Activated naive CD4-positive, alpha-beta T cell treated with anti-CD3 and anti-CD28 coated beads for 36 hours (primary cell): ENCODE measurements at regions not wholly inside any gene's neighbourhood (a gene's known extent, or its start where the extent isn't known, plus 50 kb on each side); places are given as distances from the start of the nearest gene placed in this dataset.

Experiments used
- CTCF ChIA-PET: fragments of 350-600 bp; sonication (Branson Sonifier 250); formaldehyde crosslinking; loops from one replicate; lab custom pipeline; 2021; ENCODE audit warnings: antibody characterized with exemption; lab: Charles Lee
- DNase-seq: peaks from one replicate; pipeline ENCODE4 v3.0.0-alpha.2; 2020
- H3K27ac Mint-ChIP-seq: one replicate; pipeline ENCODE4 v1.8.0; 2021; ENCODE audit warnings: mild to moderate bottlenecking, mixed read lengths
- H3K27me3 Mint-ChIP-seq: one replicate; pipeline ENCODE4 v1.8.0; 2021; ENCODE audit warnings: low read depth, mixed read lengths
- H3K36me3 Mint-ChIP-seq: one replicate; pipeline ENCODE4 v1.8.0; 2021; ENCODE audit warnings: low read depth, mixed read lengths
- H3K4me1 Mint-ChIP-seq: one replicate; pipeline ENCODE4 v1.8.0; 2021; ENCODE audit warnings: low read depth, mixed read lengths
- H3K4me3 Mint-ChIP-seq: one replicate; pipeline ENCODE4 v1.8.0; 2021; ENCODE audit warnings: mild to moderate bottlenecking, moderate library complexity, mixed read lengths
- H3K9me3 Mint-ChIP-seq: one replicate; pipeline ENCODE4 v1.8.0; 2021; ENCODE audit warnings: mixed read lengths
- intact Hi-C: fragments of 100-400 bp; cut with micrococcal nuclease; formaldehyde crosslinking; loops from one replicate; pipeline ENCODE4 v1.15.1; 2023

DNA sequence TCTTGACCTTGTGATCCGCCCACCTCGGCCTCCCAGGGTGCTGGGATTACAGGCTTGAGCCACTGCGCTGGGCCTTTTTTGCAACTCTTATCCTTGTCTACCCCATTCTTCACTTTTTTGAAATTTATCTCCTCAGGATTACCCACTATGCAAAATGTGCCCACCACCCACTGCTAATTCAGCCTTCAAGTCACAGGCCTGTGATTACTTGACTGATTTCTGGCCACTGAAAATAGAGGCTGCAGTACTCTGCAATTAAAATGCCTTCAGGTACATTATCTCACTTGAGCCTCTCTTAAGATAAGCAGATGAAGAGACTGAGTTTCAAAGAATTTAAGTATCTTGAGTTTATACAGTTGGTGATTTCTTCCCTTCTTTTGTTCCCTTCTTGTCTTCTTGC lies 112.4 kb upstream of the SPATA31D4 start:
- H3K4me1 Mint-ChIP-seq: peaks cover 11% of the 10 kb centered on the region
- intact Hi-C loops: no loop called here
- no peaks in the 10 kb centered on the region for H3K36me3 Mint-ChIP-seq
- H3K27ac Mint-ChIP-seq: no peak overlapping the region
- H3K9me3 Mint-ChIP-seq: no peaks in the 10 kb centered on the region
- DNase-seq: no peak
- CTCF ChIA-PET: interaction anchor here (0.6 kb wide), 1 partner anchor 35 kb away, joined by 5 read pairs; no protein-coding TSS in a partner anchor
- H3K27me3 Mint-ChIP-seq: no peaks in the 10 kb centered on the region
- H3K4me3 Mint-ChIP-seq: no peak overlapping the region

DNA sequence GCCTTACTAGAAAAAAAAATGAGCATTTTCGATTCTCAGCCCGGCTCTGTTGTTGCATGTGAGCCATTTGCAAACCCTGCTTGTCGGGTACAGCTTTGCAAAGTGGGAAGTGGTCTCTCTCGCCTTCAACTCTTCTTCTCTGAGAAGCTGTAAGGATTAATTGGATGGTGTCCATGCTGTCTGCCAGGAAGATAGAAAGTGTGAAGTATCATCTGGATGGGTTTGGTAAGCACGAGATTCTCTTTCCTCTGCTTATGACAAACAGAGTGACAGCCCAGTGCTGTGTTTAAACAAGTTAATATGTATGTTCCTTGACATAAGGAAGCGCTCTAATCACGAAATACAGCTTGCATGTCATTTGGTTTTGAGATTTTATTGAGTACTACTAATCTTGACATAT lies 109.1 kb upstream of the SPATA31D4 start:
- DNase-seq: no peak
- H3K27ac Mint-ChIP-seq: no peak overlapping the region
- H3K36me3 Mint-ChIP-seq: no peaks in the 10 kb centered on the region
- no peaks in the 10 kb centered on the region for H3K27me3 Mint-ChIP-seq
- no peak overlapping the region for H3K4me3 Mint-ChIP-seq
- H3K9me3 Mint-ChIP-seq: no peaks in the 10 kb centered on the region
- intact Hi-C loops: no loop called here
- H3K4me1 Mint-ChIP-seq: peaks cover 9% of the 10 kb centered on the region
- CTCF ChIA-PET: no interaction called here

GRCh38 chr9:81819859-81820546 lies 108.2 kb upstream of the SPATA31D4 start:
- CTCF ChIA-PET: no interaction called here
- H3K9me3 Mint-ChIP-seq: no peaks in the 10 kb centered on the region
- no peak for DNase-seq
- peaks cover 3% of the 10 kb centered on the region for H3K4me1 Mint-ChIP-seq
- H3K27ac Mint-ChIP-seq: no peak overlapping the region
- no peak overlapping the region for H3K4me3 Mint-ChIP-seq
- H3K36me3 Mint-ChIP-seq: no peaks in the 10 kb centered on the region
- intact Hi-C loops: no loop called here
- H3K27me3 Mint-ChIP-seq: no peaks in the 10 kb centered on the region

DNA sequence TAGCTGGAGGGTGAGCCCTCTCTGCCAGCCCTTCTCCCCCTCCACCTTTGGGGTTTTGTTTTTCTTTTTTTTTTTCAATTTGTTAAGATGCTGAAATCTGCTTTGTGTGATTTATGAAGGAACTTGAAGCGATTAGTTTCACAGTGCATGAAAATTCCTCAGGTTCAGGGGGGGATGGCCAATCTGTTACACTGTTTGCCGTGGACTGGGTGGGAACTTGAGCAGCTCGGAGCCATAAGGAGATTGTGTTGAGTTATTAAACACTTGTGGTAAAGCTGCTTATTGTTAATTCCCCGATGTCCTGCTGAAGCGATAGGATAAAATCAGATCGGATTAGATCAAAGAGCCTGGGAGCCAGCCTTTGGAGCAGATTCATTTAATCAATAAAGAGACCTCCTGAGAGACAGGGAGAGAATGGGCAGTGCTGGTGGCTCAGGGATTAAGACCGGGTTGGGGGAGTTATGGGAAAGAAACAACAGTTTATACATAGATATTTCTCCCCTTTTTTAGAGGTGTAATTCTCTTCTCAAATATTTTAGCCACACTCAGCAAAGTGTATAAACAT lies 105.8 kb upstream of the SPATA31D4 start:
- no peaks in the 10 kb centered on the region for H3K4me1 Mint-ChIP-seq
- H3K27me3 Mint-ChIP-seq: no peaks in the 10 kb centered on the region
- CTCF ChIA-PET: no interaction called here
- no peak for DNase-seq
- no peak overlapping the region for H3K4me3 Mint-ChIP-seq
- intact Hi-C loops: no loop called here
- no peaks in the 10 kb centered on the region for H3K9me3 Mint-ChIP-seq
- H3K36me3 Mint-ChIP-seq: no peaks in the 10 kb centered on the region
- H3K27ac Mint-ChIP-seq: no peak overlapping the region

- Mint-ChIP-seq H3K4me3 (no peak overlapping the region), H3K9me3 (no peaks in the 10 kb centered on the region), H3K4me1 (no peaks in the 10 kb centered on the region), H3K36me3 (no peaks in the 10 kb centered on the region), H3K27ac (no peak overlapping the region), H3K27me3 (no peaks in the 10 kb centered on the region)
- CTCF ChIA-PET: no interaction called here
- intact Hi-C loops: no loop called here
- DNase-seq: no peak
Measured at GRCh38 chr9:81822967-81823366, 105.3 kb upstream of the SPATA31D4 start.

DNA sequence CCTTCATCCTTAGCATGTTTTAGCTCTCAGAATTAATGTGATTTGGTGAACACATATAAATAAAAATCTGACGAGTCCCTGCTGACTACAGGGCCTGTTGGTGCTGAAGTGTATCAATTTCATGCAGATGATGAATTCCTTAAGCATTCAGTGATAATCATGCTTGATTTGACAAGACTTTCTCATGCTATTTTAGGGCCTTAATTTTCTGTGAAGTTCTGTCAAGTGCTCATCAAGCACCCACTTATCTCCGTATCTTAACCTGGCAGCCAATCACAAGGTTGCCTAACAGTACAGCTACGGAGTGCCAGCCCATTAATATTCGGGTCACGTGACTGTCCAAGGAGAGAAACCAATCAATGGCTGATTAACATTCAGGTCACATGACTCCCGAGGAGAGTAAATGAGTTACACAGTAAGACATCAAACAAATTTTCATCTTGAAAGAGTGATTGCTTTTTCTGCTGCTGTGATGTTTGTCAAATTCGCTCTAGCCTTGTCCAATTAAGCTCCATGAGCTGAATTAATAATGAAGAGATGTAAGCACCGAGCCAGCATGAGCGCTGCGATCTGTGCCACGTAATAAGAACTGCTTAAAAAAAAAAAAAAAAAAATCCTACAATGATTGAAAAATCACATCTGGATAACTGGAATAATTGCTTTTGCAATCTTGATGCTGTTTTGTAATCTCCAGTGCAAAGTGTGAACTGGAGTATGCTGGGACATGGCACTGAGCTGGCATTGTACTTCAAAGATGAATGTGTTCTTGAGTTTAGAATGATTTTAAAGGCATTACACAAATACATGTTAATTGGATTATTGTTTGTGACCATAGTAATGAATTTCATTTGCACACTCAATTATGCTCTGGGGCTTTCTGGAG lies 104.3 kb upstream of the SPATA31D4 start:
- Mint-ChIP-seq H3K27ac (no peak overlapping the region), H3K4me3 (no peak overlapping the region), H3K36me3 (no peaks in the 10 kb centered on the region), H3K27me3 (no peaks in the 10 kb centered on the region), H3K9me3 (no peaks in the 10 kb centered on the region), H3K4me1 (no peaks in the 10 kb centered on the region)
- no peak for DNase-seq
- CTCF ChIA-PET: no interaction called here
- intact Hi-C loops: no loop called here

- H3K4me3 Mint-ChIP-seq: no peak overlapping the region
- intact Hi-C loops: no loop called here
- H3K36me3 Mint-ChIP-seq: no peaks in the 10 kb centered on the region
- no peaks in the 10 kb centered on the region for H3K27me3 Mint-ChIP-seq
- no peaks in the 10 kb centered on the region for H3K9me3 Mint-ChIP-seq
- CTCF ChIA-PET: no interaction called here
- no peak overlapping the region for H3K27ac Mint-ChIP-seq
- DNase-seq: no peak
- no peaks in the 10 kb centered on the region for H3K4me1 Mint-ChIP-seq
Measured at GRCh38 chr9:81824802-81825730, 103.2 kb upstream of the SPATA31D4 start.

GRCh38 chr9:81825846-81826516 lies 102.2 kb upstream of the SPATA31D4 start:
- CTCF ChIA-PET: no interaction called here
- DNase-seq: no peak
- Mint-ChIP-seq H3K27me3 (no peaks in the 10 kb centered on the region), H3K4me3 (no peak overlapping the region), H3K27ac (no peak overlapping the region), H3K4me1 (no peaks in the 10 kb centered on the region), H3K9me3 (no peaks in the 10 kb centered on the region), H3K36me3 (no peaks in the 10 kb centered on the region)
- intact Hi-C loops: no loop called here

GRCh38 chr9:81826517-81826906 lies 101.7 kb upstream of the SPATA31D4 start:
- H3K4me3 Mint-ChIP-seq: no peak overlapping the region
- no peaks in the 10 kb centered on the region for H3K27me3 Mint-ChIP-seq
- H3K4me1 Mint-ChIP-seq: no peaks in the 10 kb centered on the region
- H3K36me3 Mint-ChIP-seq: no peaks in the 10 kb centered on the region
- intact Hi-C loops: no loop called here
- no peak for DNase-seq
- CTCF ChIA-PET: no interaction called here
- H3K9me3 Mint-ChIP-seq: no peaks in the 10 kb centered on the region
- no peak overlapping the region for H3K27ac Mint-ChIP-seq

- no peak overlapping the region for H3K4me3 Mint-ChIP-seq
- H3K4me1 Mint-ChIP-seq: no peaks in the 10 kb centered on the region
- no peaks in the 10 kb centered on the region for H3K27me3 Mint-ChIP-seq
- H3K36me3 Mint-ChIP-seq: no peaks in the 10 kb centered on the region
- no peak for DNase-seq
- CTCF ChIA-PET: no interaction called here
- no peaks in the 10 kb centered on the region for H3K9me3 Mint-ChIP-seq
- intact Hi-C loops: no loop called here
- H3K27ac Mint-ChIP-seq: no peak overlapping the region
Measured at GRCh38 chr9:81827616-81828296, 100.5 kb upstream of the SPATA31D4 start.

DNA sequence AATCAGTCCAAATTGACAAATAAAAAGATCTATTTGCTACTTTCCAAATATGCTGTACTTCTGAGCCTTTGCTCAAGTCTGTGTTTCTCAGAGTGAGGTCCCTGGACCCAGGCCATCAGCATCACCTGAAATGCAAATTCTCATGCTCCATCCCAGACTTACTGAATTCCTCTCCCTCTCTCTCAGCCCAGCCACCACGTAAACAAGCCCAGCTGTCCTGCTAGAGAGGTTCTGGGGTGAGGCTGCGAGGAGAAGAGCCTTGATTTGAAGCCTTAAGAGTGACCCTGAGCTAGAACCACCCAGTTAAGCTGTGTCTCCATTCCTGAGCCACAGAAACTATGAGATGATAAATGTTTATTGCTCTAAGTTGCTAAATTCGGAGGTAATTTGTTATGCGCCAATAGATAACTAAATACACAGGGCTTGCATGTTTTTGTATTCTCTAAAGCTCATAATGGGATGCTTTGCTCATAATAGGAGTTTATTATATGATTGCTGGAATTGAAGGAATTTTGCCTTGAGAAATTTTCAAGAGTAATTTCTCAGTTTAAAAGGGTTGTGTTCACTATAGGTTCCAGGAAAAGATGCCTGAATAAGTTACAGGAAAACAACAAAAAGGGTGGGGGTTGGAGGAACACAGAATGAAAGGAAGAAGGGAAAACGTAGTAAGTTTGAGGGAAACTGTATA lies 98.9 kb upstream of the SPATA31D4 start:
- no peaks in the 10 kb centered on the region for H3K4me1 Mint-ChIP-seq

More for the DNA sequence above, 98.9 kb upstream of the SPATA31D4 start:
- CTCF ChIA-PET: no interaction called here
- Mint-ChIP-seq H3K4me3 (no peak overlapping the region), H3K27ac (no peak overlapping the region), H3K36me3 (no peaks in the 10 kb centered on the region), H3K9me3 (no peaks in the 10 kb centered on the region), H3K27me3 (no peaks in the 10 kb centered on the region)
- DNase-seq: no peak
- intact Hi-C loops: no loop called here
